GM18907 (cell line): ENCODE measurements at regions not wholly inside any gene's neighbourhood (a gene's known extent, or its start where the extent isn't known, plus 50 kb on each side); places are given as distances from the start of the nearest gene placed in this dataset.

Experiments used
- ATAC-seq: cut with Tn5 transposase; IDR thresholded peaks from one replicate; pipeline ENCODE4 v1.9.1; 2021; ENCODE audit warnings: mild to moderate bottlenecking, moderate library complexity; ENCODE audit not compliant: unreplicated experiment

GRCh38 chr5:39475159-39475571 is 50.4 kb upstream of the DAB2 start:
- ATAC-seq = no peak
